ENCODE measurements at regions not wholly inside any gene's neighbourhood (a gene's known extent, or its start where the extent isn't known, plus 50 kb on each side); places are given as distances from the start of the nearest gene placed in this dataset.
"Not testable (repeated sequence)": the region's sequence is repeated elsewhere in the genome, so short reads cannot be mapped to it uniquely, and the experiment has no call there.

DNA sequence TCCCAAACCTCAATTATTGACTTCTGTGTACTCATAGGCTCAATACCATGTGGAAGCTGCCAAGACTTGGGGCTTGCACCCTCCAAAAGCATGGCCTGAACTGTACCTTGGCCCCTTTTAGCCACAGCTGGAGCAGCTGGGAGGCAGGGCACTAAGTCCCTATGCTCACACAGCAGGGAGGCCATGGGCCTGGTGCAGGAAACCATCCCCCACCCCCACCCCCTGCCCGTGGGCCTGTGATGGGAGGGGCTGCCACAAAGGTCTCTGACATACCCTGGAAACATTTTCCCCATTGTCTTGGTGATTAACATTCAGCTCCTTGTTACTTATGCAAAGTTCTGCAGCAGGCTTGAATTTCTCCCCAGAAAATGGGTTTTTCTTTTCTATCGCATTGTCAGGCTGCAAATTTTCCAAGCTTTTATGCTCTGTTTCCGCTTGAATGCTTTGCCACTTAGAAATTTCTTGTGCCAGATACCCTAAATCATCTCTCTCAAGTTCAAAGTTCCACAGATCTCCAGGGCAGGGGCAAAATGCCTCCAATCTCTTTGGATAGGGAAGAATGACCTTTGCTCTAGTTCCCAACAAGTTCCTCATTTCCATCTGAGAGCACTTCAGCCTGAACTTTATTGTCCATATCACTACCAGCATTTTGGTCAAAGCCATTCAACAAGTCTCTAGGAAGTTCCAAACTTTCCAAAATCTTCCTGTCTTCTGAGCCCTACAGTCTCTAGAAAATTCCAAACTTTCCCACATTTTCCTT is 141.8 kb downstream of the AHR start:
- DNase-seq, result not testable (repeated sequence)

DNA sequence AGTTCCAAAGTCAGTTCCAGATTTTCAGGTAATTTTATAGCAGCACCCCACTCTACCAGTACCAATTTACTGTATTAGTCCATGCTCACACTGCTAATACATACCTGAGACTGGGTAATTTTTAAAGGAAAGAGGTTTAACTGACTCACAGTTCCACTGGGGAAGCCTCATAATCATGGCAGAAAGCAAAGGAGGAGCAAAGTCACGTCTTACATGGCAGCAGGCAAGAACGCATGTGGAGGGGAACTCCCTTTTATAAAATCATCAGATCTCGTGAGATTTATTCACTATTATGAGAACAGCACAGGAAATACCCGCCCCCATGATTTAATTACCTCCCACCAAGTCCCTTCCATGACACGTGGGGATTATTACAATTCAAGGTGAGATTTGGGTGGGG is 142.4 kb downstream of the AHR start:
- DNase-seq, result no peak

DNA sequence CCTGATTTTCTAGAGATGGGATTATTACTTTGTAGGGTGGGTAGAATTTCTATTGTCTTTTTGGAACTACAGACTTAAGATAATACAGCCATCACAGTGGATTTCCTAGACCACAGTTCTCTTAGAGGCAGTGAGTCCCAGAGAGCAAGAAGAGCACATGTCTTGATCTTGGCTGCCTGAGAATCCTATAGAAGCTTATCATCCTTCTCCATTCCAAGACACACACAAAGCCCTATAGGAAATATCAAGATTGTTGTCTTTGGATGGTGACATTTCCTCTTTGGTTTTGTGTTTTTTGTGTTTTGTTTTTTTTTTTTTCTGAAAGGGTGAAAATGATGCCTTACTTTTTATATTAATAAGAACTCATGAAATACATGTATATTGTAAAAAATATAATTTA is 143.1 kb downstream of the AHR start:
- no peak for DNase-seq

DNA sequence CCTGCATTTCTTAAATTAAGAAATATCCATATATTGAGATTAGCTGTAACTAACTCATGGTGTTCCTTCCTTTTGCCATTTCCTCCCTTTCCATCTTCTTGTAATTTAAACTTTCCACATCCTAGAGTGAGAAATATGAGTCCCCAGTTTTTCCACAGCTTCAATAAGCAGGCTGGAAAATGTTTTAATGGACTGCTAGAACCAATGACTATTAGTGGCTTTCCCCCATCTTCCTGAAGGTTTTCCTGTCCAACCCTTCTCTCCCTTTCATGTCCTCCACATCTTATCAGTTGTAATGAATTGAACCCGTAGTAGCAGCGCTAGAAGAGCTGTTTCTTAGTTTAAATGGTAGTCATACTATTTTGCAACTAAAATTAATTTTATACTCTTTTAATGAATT is 145.7 kb downstream of the AHR start:
- no peak for DNase-seq

DNA sequence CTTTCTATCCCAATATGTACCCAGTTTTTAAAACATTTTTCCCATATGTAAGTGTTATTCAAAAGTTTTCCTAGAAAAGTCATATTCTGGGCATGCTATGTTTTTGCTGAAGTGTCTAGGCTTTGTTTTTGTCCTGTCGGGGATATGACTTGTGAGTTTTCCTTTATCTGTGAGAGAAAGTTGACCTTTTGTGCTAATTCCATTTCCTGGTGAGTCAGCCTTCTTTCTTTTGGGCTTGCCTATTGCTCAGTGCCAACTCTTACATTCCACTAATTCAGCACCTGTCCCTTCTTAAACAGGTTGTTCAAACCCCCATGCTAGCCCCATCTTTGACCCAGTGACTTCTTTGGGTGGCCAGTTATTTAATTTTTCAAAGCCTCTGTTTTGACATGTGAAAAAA is 146.2 kb downstream of the AHR start:
- no peak for DNase-seq

DNA sequence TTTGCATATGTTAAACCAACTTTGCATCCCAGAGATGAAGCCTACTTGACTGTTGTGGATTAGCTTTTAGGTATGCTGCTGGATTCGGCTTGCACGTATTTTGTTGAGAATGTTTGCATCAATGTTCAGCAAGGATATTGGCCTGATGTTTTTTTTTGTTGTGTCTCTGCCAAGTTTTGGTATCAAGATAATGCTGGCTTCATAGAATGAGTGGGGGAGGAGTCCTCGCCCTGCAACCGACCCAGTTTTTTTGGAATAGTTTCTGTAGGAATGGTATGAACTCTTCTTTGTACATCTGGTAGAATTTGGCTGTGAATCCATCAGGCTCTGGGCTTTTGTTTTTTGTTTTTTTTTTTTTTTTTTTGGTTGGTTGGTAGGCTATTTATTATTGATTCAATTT is 147.9 kb downstream of the AHR start:
- no peak for DNase-seq

DNA sequence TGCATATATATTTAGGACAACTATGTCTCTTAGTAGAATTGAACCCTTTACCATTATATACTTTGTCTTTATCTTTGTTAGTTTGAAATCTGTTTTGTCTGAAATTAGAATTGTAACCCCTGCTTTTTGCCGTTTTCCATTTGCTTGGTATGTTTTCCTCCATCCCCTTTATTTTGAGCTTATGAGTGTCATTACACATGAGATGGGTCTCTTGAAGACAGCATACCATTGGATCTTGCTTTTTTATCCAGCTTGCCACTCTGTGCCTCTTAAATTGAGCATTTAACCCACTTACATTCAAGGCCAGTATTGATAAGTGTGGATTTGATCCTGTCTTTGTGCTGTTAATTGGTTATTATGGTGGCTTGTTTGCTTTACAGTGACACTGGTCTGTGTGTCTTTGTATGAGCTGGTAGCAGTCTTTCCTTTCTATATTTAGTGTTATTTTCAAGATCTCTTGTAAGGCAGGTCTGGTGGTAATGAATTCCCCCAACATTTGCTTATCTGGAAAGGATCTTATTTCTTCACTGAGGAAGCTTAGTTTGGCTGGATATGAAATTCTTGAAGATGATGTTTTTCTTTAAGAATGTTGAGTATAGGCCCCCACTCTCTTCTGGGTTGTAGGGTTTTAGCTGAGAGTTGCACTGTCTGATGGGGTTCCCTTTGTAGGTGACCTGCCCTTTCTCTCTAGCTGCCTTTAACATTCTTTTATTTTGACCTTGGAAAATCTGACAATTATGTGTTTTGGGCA is 149.5 kb downstream of the AHR start:
- no peak for DNase-seq

DNA sequence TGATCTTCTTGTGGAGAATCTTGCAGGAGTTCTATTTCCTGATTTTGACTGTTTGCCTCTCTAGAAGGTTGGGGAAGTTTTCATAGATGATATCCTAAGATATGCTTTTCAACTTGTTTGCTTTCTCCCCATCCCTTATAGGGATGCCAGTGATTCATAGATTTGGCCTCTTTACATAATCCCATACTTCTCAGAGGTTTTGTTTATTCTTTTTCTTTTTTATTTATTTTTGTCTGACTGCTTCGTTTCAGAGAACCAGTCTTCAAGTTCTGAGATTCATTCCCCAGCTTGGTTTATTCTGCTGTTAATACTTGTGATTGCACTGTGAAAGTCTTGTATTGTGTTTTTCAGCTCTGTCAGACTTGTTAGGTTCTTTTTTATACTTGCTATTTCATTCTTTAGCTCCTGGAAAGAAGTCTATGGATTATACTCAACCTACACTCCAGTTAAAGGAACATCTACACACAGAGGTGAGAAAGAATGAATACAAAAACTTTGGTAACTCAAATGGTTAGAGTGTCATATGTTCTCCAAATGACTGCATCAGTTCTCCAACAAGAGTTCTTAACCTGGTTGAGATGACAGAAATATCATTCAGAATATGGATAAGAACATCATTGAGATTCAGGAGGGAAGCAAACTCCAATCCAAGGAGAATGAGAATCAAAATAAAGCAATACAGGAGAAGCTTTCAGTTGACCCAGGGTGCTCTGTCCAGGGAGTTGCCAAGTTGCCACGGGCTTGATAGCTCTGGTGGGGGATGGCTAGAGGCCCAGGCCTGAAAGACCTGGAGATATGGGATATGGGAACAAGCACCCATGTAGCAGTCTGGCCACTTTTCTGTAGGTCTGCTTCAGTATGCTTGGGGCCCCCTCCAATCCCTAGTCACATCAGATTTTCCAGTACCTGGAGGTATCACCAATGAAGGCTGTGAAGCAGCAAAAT is 150.3 kb downstream of the AHR start:
- no peak for DNase-seq

DNA sequence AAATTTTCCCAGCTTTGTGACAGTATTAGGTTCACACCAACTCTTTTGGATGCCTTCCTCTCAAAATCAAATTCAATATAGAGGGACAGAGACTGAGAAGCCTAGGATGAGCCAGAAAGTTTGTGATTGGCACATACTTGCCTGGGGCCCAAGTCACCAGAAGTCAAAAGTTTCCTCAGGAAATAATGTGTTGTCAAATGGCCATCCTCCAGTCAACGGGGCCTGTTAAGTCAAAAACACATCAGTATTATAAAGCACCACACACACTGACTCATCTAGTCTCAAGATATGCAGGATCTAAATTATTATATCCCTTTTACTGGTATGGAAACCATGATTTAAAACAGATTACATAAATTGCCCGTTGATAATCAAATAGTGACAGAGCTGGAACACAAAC is 158.1 kb downstream of the AHR start:
- DNase-seq, result no peak

DNA sequence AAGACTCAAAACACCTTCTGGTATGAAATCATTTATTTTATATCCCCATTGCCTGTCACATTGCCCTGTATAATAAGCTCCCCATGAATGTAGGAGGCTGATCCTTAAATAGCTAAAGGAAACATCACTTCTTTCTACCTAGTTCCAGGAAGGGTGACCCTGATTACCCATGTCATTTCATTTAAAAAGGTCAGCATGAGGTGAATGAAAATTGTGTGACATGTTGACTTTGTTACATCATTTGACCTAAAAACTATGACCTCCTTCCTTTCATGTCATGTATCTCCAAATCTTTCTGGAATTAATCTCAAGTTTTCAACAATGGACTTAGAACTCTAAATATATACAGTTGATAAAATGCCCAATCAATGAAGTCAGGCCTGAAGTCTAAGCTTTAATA is 161.5 kb downstream of the AHR start:
- no peak for DNase-seq

DNA sequence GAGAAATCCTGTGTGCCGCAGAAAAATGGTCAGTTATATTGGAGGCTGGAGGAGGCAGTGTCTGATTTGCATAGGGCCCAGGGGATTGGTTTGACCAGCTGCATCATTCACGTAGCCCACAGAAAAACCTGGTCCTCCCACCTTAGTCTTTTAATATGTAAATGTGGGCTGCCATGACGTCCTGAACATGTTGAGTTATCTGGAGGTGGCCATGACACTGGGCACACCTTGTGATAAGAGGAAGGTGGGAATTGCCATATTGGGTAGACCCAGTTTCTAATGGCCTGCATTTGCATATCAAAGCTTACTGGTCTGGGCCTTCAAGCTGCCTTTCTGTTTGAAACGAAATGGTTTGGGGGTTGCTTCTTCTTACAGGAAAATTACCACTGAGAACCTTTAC is 162.2 kb downstream of the AHR start:
- DNase-seq, result no peak

DNA sequence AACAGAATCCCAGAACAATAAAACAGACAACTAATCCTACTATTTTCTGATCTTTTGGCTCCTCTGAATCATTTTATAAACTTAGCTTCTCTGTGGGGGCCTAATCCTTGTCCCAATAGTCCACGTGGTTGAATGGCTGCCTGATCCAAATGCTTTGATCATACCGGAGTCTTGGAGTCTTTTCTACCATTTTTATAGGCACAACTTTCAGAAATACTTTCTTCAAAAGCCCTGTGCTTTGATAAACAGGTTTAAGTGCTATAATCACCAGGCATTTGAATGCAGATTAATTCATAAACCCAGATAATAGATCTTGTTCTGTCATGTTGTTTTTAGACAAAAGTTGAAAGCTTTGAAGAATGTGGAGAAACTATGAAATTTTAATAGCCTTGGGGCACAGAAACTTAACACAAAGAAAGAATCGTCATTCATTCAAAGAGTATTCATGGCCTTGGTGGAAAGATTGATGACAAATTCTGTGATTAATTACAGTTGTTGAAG is 163.7 kb downstream of the AHR start:
- no peak for DNase-seq

DNA sequence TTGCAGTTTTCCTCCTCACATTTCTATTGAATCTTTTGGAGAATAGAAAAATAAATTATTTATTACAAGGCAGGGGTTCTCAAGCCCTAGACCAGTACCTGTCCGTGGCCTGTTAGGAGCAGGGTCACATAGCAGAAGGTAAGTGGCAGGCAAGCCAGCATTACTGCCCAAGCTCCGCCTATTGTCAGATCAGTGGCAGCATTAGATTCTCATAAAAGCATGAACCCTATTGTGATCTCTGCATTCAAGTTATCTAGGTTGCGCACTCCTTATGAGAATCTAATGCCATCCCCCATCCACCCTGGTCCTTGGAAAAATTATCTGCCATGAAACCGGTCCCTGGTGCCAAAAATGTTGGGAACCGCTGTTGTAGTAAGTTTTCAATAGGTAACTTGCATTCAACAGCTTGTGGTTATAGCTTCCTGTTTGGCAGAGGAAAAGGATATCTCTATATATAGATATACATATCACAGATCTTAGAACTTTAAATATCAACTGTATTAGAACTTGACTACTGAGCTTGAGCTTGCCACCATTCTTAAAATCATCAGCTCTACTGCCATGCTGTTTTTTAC is 165.1 kb downstream of the AHR start:
- no peak for DNase-seq

DNA sequence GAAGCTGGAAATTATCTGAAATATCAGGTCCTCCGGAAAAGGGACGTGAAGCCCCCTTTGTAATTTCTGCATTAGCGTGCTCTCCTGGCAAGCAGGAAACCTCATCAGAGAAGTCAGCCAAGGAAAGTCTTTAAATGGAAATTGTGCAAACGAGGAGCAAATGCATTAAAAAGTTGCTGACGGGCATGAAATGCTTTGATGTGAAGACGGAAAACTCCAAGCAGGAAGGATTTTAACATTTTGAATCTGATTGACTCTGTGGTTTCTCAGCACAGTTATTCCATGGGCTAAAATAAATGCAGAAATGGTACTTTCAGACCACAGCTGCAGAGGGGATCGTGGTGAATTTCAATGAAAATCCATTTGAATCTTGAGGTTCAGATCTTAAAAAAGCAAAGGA is 167.8 kb downstream of the AHR start:
- DNase-seq, result no peak

DNA sequence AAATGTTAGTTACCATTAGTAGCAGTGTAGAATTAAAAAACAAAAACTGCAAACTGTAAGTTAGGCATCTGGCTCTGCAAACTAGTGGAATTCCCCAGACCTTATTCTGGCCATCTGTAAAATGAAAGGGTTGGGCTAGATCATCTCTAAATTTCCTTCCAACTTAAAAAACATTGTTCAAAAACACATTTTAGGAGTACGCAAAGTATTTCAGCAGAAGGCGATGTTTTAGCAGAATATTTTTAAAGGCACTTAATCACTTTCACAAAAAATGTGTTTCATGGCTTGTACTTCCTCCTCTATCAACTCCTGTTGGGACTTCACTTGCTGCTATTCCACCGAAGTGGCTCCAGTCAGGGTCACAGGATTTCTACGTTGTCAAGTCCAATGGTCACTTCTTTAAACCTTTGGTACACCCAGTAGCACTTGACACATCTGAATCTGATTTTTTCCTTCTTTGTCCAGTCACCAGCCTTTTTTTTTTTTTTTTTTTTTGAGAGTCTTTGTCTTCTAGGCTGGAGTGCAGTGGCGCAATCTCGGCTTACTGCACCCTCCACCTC is 169.0 kb downstream of the AHR start:
- DNase-seq, result no peak

DNA sequence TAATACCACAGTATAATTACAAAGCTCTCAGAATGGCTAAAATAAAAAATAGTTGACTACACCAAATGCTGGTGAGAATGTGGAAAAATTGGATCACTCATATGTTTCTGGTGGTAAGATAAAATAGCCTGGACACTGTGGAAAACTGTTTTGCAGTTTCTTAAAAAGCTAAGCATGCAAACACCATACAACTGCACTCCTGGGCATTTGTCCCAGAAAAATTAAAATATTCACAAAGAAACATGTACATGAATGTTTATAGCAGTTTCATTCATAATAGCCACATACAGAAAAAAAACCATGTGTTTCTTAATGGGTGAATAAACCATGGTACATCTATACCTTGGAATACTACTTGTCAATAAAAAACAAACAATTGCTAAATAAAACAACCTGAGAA is 172.9 kb downstream of the AHR start:
- DNase-seq, result no peak

DNA sequence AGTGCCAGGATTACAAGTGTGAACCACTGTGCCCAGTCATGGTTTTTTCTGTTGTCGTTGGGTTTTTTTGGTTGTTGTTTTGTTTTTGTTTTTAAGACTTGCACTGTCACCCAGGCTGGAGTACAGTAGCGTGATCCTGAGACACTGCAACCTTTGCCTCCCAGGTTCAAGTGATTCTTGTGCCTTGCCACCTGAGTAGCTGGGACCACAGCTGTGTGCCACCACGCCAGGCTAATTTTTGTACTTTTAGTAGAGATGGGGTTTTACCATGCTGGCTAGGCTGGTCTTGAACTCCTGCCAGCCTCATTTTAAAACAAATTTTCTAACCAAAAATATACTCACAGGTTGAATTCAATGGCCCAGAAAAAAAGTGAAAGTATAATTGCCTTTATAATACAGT is 174.1 kb downstream of the AHR start:
- DNase-seq, result no peak

DNA sequence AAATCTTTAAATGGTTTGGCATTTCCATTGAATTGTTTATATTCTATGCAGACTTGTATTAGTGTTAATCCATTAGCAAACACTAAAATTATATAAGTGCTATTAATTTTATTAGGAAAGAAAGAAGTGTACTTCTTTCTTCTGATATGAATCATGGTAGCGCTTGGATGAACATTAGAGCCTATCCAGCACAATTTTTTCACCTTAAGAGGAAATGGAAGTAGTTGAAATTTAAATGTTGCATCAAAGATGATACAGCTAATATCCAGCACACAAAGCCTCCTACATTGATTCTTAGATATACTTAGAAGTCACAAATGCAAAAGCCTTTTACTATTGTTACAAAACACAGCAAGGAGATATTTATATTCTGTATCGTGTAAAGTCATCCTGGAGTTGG is 174.5 kb downstream of the AHR start:
- no peak for DNase-seq

DNA sequence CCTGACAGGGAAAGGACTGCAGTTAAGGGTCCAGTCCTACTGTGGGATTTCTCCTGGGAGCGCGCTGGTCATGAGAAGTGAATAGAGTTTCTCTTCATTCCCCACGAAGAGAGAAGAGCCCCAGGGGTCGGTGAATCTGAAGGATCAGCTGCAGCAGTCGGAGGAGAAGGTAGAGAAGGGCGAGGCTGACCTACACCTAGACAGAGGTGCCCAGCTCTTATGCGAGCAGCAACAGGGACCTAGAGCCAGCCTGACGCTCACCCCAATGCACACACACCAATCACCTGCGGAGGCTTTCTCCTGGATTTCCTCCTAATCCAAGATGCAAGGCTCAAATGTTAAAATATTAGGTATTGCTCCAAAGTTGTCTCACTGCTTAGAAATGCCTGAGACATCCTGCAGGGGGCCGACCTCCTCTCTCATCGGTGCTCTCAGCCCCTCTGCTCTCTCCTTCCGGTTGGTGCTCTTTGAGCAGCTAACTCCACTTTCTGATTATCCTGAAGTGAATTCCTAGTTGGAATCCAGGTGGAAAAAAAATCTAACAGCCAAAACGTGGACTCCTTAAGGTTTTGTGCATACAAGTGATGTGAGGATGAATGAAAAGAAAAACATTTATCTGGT is 176.4 kb downstream of the AHR start:
- DNase-seq, result no peak

DNA sequence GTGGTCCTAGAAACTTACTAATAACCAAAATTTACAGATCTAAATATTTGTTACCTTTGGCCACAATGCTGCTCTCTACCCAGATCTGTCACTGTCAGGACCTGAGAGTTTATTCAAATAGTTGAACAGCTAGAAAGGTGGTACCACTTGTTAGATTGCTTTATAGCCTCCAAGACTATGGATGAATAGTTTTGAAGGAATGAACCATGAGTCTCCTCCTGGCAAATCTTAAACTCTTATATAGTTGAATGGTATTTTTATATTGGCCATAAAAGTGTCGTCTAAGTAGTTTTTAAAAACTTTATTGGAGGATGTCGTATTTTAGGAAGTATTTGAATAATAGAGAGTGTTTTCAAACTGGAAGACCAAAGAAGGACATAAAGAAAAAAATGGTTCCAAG is 178.7 kb downstream of the AHR start:
- DNase-seq, result no peak

DNA sequence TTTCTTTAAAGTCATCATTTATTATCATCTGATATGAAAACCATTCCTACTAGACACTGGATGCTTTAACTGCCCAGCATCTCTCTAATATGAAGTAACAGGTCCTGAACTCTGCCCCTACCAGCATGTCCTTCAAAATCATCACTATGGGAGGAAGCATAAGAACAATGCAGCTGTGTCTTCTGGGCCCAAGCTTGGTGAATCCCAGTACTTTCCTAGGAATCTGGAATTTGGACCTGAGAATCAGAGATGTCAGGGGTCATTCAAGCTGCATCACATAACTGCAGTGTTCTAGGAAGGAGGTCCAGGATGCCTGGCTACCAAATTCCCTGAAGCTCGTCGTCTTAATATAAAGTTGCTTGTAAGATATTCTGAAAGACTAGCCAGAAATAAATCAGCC is 182.7 kb downstream of the AHR start:
- DNase-seq, result no peak

DNA sequence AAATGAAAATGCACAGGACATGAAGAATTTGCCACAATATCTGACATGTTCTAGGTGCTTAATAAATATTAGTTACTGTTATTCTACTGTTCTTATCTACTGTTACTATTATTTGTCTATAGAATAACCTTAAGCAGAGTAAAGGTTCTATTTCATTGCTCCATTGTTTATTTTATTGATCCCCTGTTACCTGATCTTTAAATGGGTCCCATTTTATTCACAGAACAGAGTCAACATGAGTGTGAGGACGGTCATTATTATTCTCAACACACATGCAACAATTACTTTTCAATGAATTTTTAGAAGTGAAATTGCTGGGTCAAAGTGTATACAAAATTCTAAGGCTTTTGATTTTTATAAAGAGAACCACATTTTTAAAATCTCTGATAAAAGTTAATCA is 186.9 kb downstream of the AHR start:
- no peak for DNase-seq

Measured in T1000 (cell line).